Activated CD4-positive, alpha-beta T cell treated with anti-CD3 and anti-CD28 coated beads, Interleukin-2, Interleukin-4, amounts not matched to agents 100 ng/mL and 50 ng/mL, durations not matched to agents 16 hours and 8 hours (primary cell): ENCODE measurements at regions not wholly inside any gene's neighbourhood (a gene's known extent, or its start where the extent isn't known, plus 50 kb on each side); places are given as distances from the start of the nearest gene placed in this dataset.

Experiments used
- DNase-seq: peaks from one replicate; pipeline ENCODE4 v3.0.0-alpha.2; 2020; ENCODE audit warnings: low spot score

DNA sequence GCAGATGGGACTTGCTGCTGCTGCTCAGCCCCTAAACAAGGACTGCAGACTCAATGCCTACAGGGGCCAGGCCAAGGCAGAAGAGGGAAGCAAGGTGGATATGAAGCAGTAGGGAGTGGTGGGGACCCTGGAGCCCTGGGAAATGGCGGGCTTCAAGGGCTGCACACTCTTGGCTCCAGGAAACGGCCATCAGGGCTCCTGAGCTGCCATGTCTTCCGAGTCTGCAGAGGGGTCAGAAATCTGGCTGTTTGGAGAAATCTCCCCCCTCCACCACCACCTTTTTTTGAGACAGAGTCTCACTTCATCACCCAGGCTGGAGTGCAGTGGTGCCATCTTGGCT lies 169.1 kb downstream of the KATNIP start:
- DNase-seq = no peak

GRCh38 chr16:27720731-27721530 lies 171.0 kb downstream of the KATNIP start:
- no peak for DNase-seq

DNA sequence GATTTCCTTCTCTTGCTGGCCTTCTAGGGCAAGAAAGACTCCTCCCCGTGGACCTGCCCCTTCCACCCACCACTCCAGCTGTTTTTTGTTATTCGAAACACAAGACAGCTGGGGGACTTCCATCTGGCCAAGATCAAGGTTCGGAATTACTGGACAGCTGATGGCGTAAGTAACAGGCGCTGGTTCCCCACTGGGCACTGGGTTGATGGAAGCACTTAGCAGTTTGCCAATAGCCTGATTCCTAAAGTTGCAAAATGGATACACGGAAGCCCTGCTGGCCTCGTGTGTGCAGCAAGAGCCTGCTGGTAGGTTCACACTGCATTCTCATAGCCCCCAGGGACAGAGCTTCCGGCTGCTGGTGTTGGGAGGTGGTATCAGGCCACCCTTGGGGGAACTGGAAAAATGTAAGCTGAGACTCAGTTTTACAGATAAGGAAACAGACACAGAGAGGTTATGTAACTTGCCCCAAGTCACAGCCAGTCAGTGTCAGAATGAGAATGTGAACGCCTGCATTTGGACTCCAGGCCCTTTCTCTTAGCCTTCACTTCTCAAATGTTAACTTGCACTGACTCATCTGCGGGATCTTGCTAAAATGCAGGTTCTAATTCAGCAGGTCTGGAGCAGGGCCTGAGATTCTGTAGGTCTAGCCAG lies 171.7 kb downstream of the KATNIP start:
- DNase-seq = no peak

DNA sequence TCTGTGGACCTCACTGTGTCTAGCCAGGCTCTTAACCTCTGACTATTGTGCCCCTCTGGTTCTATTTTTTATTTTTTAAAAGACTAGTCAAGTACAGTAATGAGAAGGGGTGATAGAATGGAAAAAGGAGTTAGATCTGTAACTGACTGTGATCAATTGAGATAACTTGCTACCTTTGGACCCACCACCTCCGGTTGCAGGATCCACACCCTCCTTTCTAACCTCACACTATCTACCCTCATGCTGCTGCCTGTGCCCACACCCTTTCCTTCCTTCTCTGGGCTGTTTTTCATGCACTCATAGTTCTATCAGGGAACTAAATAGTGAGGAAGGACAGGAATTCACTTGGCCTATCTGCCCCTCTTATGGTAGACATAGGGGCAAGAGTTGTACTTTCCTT lies 172.3 kb downstream of the KATNIP start:
- no peak for DNase-seq

DNA sequence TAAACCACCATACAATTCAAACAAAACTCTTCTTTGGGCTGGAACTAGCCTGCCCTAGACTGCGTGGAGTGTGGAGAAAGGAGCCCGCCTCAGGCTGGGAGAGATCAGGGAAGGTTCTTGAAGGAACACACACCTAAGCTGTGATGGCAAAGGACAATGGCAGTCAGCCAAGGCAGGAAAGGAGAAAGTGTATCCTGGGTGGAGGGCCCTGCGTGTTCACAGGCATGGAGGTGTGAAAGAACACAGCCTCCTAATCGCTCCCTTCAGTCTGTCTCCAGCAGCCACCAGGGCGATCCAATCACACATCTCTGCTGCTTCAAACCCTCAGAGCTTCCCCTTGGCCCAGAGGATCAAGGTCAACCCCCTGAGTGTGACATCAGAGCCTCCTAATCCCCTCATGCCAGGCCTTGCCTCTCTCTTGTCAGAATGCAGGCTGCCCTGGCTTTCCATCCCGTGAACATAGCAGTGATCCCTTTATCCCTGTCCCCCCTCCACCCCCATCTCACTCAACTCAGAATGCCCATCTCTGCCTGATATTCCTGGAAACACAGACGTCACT lies 173.0 kb downstream of the KATNIP start:
- no peak for DNase-seq

DNA sequence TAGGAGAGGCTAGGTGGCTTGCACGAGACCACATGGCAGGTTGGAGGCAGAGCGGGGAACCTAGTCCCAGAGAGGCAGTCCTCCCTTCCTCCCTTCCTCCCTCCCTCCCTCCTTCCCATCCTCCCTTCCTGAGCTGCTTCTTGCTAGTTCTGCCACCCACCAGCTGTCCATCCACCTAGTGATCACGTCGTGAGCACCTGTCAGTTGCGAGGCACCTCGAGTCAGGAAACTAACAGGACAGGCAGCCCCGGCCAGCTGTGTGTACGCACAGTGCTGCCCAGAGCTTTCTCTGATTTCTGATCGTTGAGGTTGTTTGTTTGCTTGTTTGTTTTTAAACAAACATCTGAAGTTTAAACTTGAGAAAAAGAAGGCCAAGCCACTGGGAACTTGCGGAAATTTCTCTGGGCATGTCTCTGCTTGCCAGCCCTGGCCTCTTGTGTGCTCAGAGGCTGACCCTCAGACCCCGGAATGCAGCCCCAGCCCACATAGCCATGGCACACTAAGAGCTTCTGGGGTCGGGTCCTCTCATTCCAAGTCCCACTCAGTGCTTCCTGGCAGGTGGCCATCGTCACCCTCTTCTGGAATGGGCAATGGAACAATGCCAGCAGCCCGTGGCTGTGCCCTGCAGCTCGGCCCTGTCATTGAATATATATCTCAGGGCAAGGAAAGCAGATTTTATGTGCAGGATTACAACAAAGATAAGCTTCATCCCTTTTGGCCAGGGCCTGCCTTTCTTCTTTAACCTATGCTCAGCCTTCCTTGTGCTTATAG lies 174.0 kb downstream of the KATNIP start:
- no peak for DNase-seq

DNA sequence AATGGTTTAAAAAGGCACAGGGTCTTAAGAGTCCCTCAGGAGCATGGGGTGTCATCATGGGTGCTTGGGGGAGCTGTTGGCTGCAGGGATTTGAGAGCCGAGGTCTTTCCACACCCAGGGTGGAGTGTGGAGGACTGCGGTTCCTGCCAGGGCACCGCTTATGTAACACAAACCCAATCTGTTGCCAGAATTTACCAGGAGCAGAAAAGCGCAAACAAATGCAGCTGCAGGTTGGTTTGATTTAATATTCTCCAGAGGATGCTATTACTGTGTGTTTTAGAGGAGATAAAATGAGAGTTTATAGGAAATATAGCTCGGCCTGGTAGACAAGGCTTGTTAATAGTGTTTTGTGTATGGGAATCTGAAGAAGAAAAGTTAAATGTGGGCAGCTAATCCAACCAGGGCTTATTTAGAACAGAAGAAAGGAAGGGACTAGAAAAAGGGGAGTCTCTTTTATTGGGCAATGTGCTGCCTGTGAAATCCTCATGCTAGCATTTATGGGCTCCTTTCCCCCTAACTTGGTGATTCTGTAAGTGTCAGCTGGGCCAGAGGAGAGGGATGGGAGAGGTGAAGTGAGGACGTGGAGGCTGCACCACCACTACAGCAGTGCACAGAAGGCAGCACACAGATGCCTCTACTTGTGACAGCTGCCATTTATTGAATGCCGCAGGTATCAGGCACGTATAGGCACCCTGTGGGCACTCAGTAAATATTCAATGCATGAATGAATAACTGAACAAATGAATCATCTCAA lies 174.7 kb downstream of the KATNIP start:
- DNase-seq = no peak

GRCh38 chr16:27725236-27726000 lies 175.5 kb downstream of the KATNIP start:
- DNase-seq = no peak

DNA sequence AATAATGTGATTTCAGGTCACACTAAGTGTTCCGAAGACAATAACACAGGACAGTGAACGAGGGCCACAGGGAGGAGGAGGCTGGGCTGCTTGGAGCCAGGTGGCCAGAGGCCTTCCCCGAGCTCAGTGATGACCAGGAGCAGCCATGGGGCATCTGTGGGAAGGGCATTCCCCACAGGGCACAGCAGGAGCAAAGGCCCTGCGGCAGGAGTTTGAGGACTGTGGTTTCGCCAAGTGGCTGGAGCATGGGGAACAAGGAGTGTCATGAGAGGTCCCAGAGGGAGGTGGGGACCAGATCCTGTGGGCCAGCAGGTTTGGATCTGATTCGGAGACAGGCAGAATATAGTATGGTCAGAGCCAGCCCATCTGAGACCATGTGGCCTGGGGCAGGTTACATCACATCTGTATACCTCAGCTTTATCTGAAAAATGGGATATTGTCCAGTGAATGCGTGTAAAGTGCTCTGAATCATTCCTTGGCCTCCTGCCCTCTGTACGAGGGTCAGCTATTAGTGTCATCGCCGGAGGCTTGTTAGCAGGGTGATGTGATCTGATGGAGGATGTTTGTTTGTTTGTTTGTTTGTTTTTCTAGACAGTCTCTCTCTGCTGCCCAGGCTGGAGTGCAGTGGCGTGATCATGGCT lies 176.8 kb downstream of the KATNIP start:
- DNase-seq = no peak

DNA sequence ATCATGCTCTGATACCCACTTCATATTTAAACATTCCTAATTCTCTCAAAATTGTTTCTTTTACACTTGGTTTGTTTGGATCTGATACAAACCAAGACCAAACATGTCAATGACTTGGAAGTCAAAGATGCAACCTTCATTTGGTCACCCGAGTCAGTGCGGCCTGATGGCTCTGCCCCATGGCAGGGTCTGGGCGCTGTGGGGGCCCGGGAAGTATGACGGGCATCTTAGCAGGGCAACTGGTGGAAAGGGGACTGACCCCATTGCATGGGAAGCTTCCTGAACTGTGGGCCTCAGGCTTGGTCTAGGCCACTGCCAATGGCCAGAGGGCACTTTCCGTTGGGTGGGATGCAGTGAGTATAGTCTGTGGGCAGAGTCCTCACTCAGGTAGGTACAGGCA lies 178.0 kb downstream of the KATNIP start:
- no peak for DNase-seq

DNA sequence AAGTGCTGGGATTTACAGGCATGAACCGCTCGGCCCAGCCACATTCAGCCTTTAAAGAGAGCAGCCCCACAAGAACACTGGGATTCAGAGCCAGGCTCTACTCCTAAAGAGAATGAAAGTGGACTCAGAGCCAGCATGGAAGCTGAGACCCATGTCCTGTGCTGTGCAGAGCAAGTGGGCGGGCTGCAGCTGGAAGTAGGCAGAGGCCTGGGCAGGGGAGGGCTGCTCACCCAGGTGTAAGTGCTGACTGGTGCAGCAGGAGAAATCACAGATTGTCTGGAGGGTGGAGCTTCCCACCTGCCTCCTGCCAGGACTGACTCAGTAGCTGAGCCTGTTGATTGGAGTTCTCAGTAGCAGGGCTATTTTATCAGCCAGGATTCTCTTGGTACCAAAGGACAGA lies 178.7 kb downstream of the KATNIP start:
- DNase-seq = no peak

- DNase-seq = no peak
Observed at GRCh38 chr16:27729516-27730304, 179.8 kb downstream of the KATNIP start.

DNA sequence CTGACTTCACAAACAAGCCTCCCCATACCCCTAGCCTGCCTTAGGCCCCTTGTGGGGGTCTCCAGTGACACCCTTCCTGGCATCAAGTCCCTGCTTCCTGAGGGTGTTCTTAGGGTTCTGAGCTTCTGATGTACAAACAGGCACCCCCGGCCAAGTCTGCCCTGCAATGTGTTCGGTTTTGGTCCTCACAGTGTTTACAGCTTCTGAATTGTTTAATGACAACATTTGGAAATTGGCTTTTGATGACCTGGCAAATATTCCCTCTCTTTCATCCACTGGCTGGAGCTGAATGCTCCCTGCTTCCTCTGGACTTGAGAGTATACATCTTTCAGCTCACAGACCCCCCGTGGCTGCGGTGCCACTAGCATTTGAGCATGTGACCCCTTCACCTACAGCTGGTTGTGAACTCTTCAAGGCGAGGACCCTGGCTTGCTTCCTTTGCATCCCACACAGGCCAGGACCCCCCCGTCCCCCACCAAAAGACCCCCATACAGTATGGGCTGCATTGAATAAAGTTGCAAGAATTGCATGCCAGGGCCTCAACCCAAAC lies 180.8 kb downstream of the KATNIP start:
- no peak for DNase-seq

GRCh38 chr16:27735031-27735430 lies 185.1 kb downstream of the KATNIP start:
- DNase-seq = no peak

GRCh38 chr16:27736431-27736830 lies 186.5 kb downstream of the KATNIP start:
- DNase-seq = no peak

DNA sequence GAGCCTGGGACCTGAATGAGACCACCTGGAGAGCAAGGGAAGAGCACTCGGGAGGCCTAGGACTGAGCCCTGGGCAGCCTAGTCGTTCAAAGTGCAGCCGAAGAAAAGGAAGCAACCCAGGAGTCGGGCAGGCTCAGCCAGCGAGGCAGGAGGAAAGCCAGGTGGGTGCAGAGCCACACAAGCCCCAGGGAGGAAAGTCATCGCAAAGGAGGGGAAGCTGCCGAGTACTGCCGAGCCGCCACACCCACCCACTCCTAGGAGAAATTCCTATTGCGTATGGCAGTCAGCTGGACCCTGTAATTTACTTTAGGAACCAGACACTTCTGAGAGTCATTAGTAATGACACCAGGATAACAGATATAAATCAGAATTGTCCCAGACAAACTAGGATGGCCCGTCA lies 187.6 kb downstream of the KATNIP start:
- DNase-seq = no peak
